Naive thymus-derived CD4-positive, alpha-beta T cell (primary cell): ENCODE measurements at regions not wholly inside any gene's neighbourhood (a gene's known extent, or its start where the extent isn't known, plus 50 kb on each side); places are given as distances from the start of the nearest gene placed in this dataset.

Experiments used
- ATAC-seq: fragments of 150-1000 bp; cut with Tn5 transposase; 2 replicates; pipeline ENCODE4 v1.10.0; 2021; ENCODE audit warnings: mild to moderate bottlenecking, moderate library complexity
- CTCF ChIA-PET: fragments of 350-600 bp; sonication (Branson Sonifier 250); formaldehyde crosslinking; loops from one replicate; lab custom pipeline; 2021; ENCODE audit warnings: antibody characterized with exemption; lab: Charles Lee
- POLR2A ChIA-PET: fragments of 350-600 bp; sonication (Branson Sonifier 250); formaldehyde crosslinking; loops from one replicate; lab custom pipeline; 2021; ENCODE audit warnings: antibody characterized with exemption, inconsistent platforms; lab: Charles Lee
- DNase-seq, 9 donors: peaks; one replicate each; pipeline versions ENCODE4 v3.0.0 to v3.0.0-alpha.2; 2020 to 2022; ENCODE audit warnings: mixed read lengths in 1 of 9
- H3K27ac ChIP-seq: one replicate; pipeline ENCODE4 v1.7.0; 2013; ENCODE audit warnings: mild to moderate bottlenecking, low read depth, low read length, moderate library complexity
- H3K27me3 ChIP-seq, 2 donors: one replicate each; pipeline ENCODE4 v1.7.0; 2013; ENCODE audit warnings: low read length in 2 of 2, mild to moderate bottlenecking in 2 of 2, moderate library complexity in 2 of 2; ENCODE audit not compliant: control insufficient read depth in 2 of 2, insufficient read depth in 2 of 2
- H3K36me3 ChIP-seq, 3 experiments: 1 replicate in 2 of 3; 2 replicates in 1 of 3; pipeline ENCODE4 v1.7.0; 2013; ENCODE audit warnings: low read length in 3 of 3, mild to moderate bottlenecking in 3 of 3, moderate library complexity in 1 of 3; ENCODE audit not compliant: insufficient read depth in 3 of 3, control insufficient read depth in 2 of 3
- H3K4me1 ChIP-seq, 2 donors: one replicate each; pipeline ENCODE4 v1.7.0; 2013; ENCODE audit warnings: low read length in 2 of 2, mild to moderate bottlenecking in 2 of 2, moderate library complexity in 1 of 2; ENCODE audit not compliant: control insufficient read depth in 2 of 2, insufficient read depth in 2 of 2
- H3K4me3 ChIP-seq: 2 replicates; pipeline ENCODE4 v1.7.0; 2013; ENCODE audit warnings: mild to moderate bottlenecking, low read length
- H3K9me3 ChIP-seq, 3 experiments: 1 replicate in 2 of 3; 2 replicates in 1 of 3; pipeline ENCODE4 v1.7.0; 2013; ENCODE audit warnings: low read length in 3 of 3; ENCODE audit not compliant: control insufficient read depth in 2 of 3
- H3K27ac Mint-ChIP-seq, 9 donors: one replicate each; pipeline ENCODE4 v1.8.0; 2020 to 2022; ENCODE audit warnings: mixed read lengths in 9 of 9, mild to moderate bottlenecking in 8 of 9, moderate library complexity in 5 of 9, inconsistent platforms in 2 of 9
- H3K27me3 Mint-ChIP-seq, 5 donors: one replicate each; pipeline ENCODE4 v1.8.0; 2021 to 2022; ENCODE audit warnings: mixed read lengths in 5 of 5, mild to moderate bottlenecking in 1 of 5
- H3K36me3 Mint-ChIP-seq, 5 donors: one replicate each; pipeline ENCODE4 v1.8.0; 2020 to 2022; ENCODE audit warnings: mixed read lengths in 5 of 5, mild to moderate bottlenecking in 3 of 5, inconsistent platforms in 1 of 5
- H3K4me1 Mint-ChIP-seq, 7 donors: one replicate each; pipeline ENCODE4 v1.8.0; 2020 to 2022; ENCODE audit warnings: mixed read lengths in 7 of 7, mild to moderate bottlenecking in 3 of 7, inconsistent platforms in 1 of 7
- H3K4me3 Mint-ChIP-seq, 10 donors: one replicate each; pipeline ENCODE4 v1.8.0; 2020 to 2022; ENCODE audit warnings: mild to moderate bottlenecking in 10 of 10, mixed read lengths in 10 of 10, moderate library complexity in 6 of 10, inconsistent platforms in 2 of 10
- H3K9me3 Mint-ChIP-seq, 11 donors: one replicate each; pipeline ENCODE4 v1.8.0; 2020 to 2022; ENCODE audit warnings: mixed read lengths in 11 of 11, mild to moderate bottlenecking in 4 of 11, inconsistent platforms in 1 of 11, moderate library complexity in 1 of 11
- intact Hi-C, 2 donors: fragments of 100-400 bp; cut with micrococcal nuclease; formaldehyde crosslinking; loops; one replicate each; pipeline ENCODE4 v1.15.1; 2023

DNA sequence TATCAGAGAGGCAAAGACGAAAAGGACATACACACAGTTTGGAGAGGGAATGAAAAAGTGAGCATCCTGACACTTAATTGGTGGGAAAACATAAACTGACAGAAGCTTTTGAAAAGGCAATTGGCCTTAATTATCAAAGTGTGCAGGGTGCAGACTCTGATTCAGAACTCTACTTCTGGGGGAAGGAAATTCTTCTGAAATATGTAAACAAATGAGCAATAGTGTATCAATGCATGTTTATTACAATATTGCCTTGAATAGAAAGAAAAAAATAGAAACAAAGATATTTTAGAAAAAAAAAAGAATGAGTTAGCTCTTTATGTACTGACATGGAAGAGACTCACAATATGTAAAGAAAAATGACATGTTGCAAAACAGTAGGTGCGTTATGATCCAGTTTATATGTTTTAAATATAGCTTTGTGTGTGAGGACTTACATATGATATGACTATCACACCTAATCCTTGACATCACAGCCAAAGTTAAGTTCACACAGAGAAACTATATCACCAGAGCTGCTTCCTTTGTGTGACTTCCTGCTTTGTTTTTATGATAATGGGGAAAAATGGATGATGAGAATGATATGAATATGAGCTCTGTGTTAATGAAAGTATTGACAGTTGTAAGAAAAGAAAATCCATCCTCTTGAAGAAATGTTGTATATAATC, 182.4 kb downstream of the KCTD12 start:
- Histone ChIP-seq H3K27ac (no peak overlapping the region), H3K4me3 (no peak overlapping the region), H3K27me3 (no peaks in the 10 kb centered on the region), H3K4me1 (no peaks in the 10 kb centered on the region), H3K36me3 (no peaks in the 10 kb centered on the region), H3K9me3 (no peaks in the 10 kb centered on the region)
- CTCF ChIA-PET, result interaction anchor here (0.6 kb wide), 1 partner anchor 200 kb away, joined by 3 read pairs; no protein-coding TSS in a partner anchor
- H3K9me3 Mint-ChIP-seq, result no peaks in the 10 kb centered on the region
- POLR2A ChIA-PET, result interaction anchor here (0.6 to 1.0 kb wide), 2 partner anchors 94 to 178 kb away, joined by 3 read pairs; no protein-coding TSS in a partner anchor
- peaks cover 0 to 19% (median 11%) of the 10 kb centered on the region in 5 donors for H3K27me3 Mint-ChIP-seq
- H3K36me3 Mint-ChIP-seq, result no peaks in the 10 kb centered on the region
- H3K4me3 Mint-ChIP-seq, result no peak overlapping the region
- no peak overlapping the region for H3K27ac Mint-ChIP-seq
- DNase-seq (no peak), ATAC-seq (no peak)
- intact Hi-C loops, result no loop called here
- H3K4me1 Mint-ChIP-seq, result peaks cover 0 to 1% (median 0%) of the 10 kb centered on the region in 7 donors

- Histone ChIP-seq H3K9me3 (no peaks in the 10 kb centered on the region), H3K36me3 (no peaks in the 10 kb centered on the region), H3K4me3 (no peak overlapping the region), H3K4me1 (no peaks in the 10 kb centered on the region), H3K27ac (no peak overlapping the region), H3K27me3 (no peaks in the 10 kb centered on the region)
- ChIA-PET POLR2A (interaction anchor here (1.0 kb wide), 1 partner anchor 178 kb away, joined by 3 read pairs; no protein-coding TSS in a partner anchor), CTCF (no interaction called here)
- ATAC-seq (no peak), DNase-seq (no peak)
- Mint-ChIP-seq H3K4me1 (peaks cover 0 to 1% (median 0%) of the 10 kb centered on the region in 7 donors), H3K4me3 (no peak overlapping the region), H3K36me3 (no peaks in the 10 kb centered on the region), H3K27me3 (peaks cover 0 to 19% (median 12%) of the 10 kb centered on the region in 5 donors), H3K9me3 (no peaks in the 10 kb centered on the region), H3K27ac (no peak overlapping the region)
- intact Hi-C loops, result no loop called here
Measured at GRCh38 chr13:76703216-76703615, 183.0 kb downstream of the KCTD12 start.

DNA sequence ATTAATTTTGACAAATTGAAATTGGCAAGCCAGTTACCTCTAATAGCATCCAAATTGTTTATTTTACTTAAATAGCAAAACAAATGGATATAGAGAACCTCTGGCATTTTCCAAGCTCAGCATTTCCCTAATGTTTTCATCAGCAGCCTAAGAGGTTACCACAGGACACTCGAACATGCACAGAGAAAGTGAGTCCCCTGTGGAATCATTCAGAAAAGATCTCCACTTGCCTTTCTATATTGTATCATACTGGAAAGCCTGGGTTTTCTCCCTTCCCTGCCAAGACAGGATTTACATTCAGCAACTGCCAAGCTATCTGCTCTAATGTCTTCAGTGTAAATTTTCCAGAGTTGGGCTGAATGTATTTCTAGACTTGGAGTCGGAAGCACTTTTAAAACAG, 188.9 kb downstream of the KCTD12 start:
- ChIA-PET POLR2A (no interaction called here), CTCF (interaction anchor here (0.5 kb wide), 1 partner anchor 37 kb away, joined by 4 read pairs; no protein-coding TSS in a partner anchor)
- peaks cover 0 to 26% (median 19%) of the 10 kb centered on the region in 5 donors for H3K27me3 Mint-ChIP-seq
- Histone ChIP-seq H3K9me3 (no peaks in the 10 kb centered on the region), H3K4me1 (no peaks in the 10 kb centered on the region), H3K36me3 (no peaks in the 10 kb centered on the region), H3K27me3 (no peaks in the 10 kb centered on the region), H3K4me3 (no peak overlapping the region), H3K27ac (no peak overlapping the region)
- no peak overlapping the region for H3K27ac Mint-ChIP-seq
- H3K9me3 Mint-ChIP-seq, result no peaks in the 10 kb centered on the region
- no peaks in the 10 kb centered on the region for H3K36me3 Mint-ChIP-seq
- no peak for DNase-seq
- no peak for ATAC-seq
- H3K4me1 Mint-ChIP-seq, result no peaks in the 10 kb centered on the region
- H3K4me3 Mint-ChIP-seq, result no peak overlapping the region
- intact Hi-C loops, result no loop called here

GRCh38 chr13:76696370-76696769, 189.8 kb downstream of the KCTD12 start:
- Histone ChIP-seq H3K4me1 (no peaks in the 10 kb centered on the region), H3K27me3 (no peaks in the 10 kb centered on the region), H3K9me3 (no peaks in the 10 kb centered on the region), H3K27ac (no peak overlapping the region), H3K36me3 (no peaks in the 10 kb centered on the region), H3K4me3 (no peak overlapping the region)
- no peak overlapping the region for H3K4me3 Mint-ChIP-seq
- no peaks in the 10 kb centered on the region for H3K4me1 Mint-ChIP-seq
- peaks cover 0 to 26% (median 19%) of the 10 kb centered on the region in 5 donors for H3K27me3 Mint-ChIP-seq
- DNase-seq (no peak), ATAC-seq (no peak)
- CTCF ChIA-PET, result no interaction called here
- no peaks in the 10 kb centered on the region for H3K9me3 Mint-ChIP-seq
- no peaks in the 10 kb centered on the region for H3K36me3 Mint-ChIP-seq
- intact Hi-C loops, result no loop called here
- H3K27ac Mint-ChIP-seq, result no peak overlapping the region
- POLR2A ChIA-PET, result no interaction called here

DNA sequence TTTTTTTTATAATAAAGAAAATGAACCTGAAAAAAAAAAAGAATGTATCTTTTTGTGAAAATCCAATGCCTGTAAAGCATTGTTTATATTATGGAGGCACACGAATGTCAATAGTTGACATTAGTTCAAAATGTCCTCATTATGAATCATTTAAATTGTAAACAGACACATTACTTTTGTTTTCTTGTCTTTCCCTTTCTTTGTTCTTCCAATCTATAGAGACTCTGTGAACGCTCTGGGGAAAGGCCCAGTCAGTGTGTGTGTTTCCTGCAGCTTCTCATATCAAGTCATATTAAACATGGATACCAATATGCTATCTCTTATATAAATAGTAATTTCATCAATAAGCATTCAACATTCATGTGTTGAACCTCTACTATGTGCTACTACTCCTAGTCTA, 193.1 kb downstream of the KCTD12 start:
- Mint-ChIP-seq H3K4me3 (no peak overlapping the region), H3K36me3 (no peaks in the 10 kb centered on the region), H3K9me3 (peaks cover 0 to 8% (median 0%) of the 10 kb centered on the region in 11 donors), H3K27me3 (peaks cover 0 to 9% (median 6%) of the 10 kb centered on the region in 5 donors), H3K27ac (no peak overlapping the region), H3K4me1 (peaks cover 0 to 8% (median 0%) of the 10 kb centered on the region in 7 donors)
- no peaks in the 10 kb centered on the region for H3K36me3 ChIP-seq
- intact Hi-C loops, result no loop called here
- CTCF ChIA-PET, result no interaction called here
- DNase-seq, result no peak
- H3K27me3 ChIP-seq, result no peaks in the 10 kb centered on the region
- H3K4me3 ChIP-seq, result no peak overlapping the region
- no peaks in the 10 kb centered on the region for H3K9me3 ChIP-seq
- H3K4me1 ChIP-seq, result no peaks in the 10 kb centered on the region
- ATAC-seq, result no peak
- POLR2A ChIA-PET, result no interaction called here
- H3K27ac ChIP-seq, result no peak overlapping the region

GRCh38 chr13:76692346-76692745, 193.9 kb downstream of the KCTD12 start:
- Histone ChIP-seq H3K36me3 (no peaks in the 10 kb centered on the region), H3K27ac (no peak overlapping the region), H3K9me3 (no peaks in the 10 kb centered on the region), H3K4me3 (no peak overlapping the region), H3K4me1 (no peaks in the 10 kb centered on the region), H3K27me3 (no peaks in the 10 kb centered on the region)
- no peak overlapping the region for H3K27ac Mint-ChIP-seq
- H3K4me1 Mint-ChIP-seq, result peaks cover 0 to 8% (median 0%) of the 10 kb centered on the region in 7 donors
- intact Hi-C loops, result no loop called here
- ATAC-seq, result no peak
- DNase-seq, result no peak
- H3K9me3 Mint-ChIP-seq, result peaks cover 0 to 8% (median 0%) of the 10 kb centered on the region in 11 donors
- H3K4me3 Mint-ChIP-seq, result no peak overlapping the region
- CTCF ChIA-PET, result no interaction called here
- H3K36me3 Mint-ChIP-seq, result no peaks in the 10 kb centered on the region
- POLR2A ChIA-PET, result no interaction called here
- peaks cover 0 to 6% (median 5%) of the 10 kb centered on the region in 5 donors for H3K27me3 Mint-ChIP-seq

DNA sequence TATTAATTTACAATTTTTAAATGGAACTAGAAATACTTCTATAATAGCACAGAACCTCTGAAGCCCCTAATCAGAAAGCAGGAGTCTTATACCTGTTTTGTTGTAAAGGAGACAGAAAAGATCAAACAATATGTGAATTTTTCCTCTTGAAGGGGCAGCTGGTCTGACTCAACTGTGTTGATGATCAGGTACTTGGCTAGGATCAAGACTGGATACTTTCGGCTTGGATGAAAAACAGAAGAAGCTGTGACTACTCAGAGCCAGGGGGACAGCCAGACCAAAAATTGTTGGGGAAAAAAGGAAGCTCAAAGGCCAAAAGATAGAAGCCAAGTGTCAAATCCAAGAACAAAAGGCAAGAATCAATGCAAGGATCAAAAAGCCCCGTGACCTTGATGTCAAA, 195.6 kb downstream of the KCTD12 start:
- peaks cover 0 to 6% (median 0%) of the 10 kb centered on the region in 5 donors for H3K27me3 Mint-ChIP-seq
- ChIA-PET POLR2A (interaction anchor here (0.6 kb wide), 1 partner anchor 1163 kb away, joined by 3 read pairs; no protein-coding TSS in a partner anchor), CTCF (no interaction called here)
- no peaks in the 10 kb centered on the region for H3K36me3 ChIP-seq
- H3K4me3 ChIP-seq, result no peak overlapping the region
- no peak for ATAC-seq
- intact Hi-C loops, result no loop called here
- no peaks in the 10 kb centered on the region for H3K9me3 ChIP-seq
- no peak overlapping the region for H3K4me3 Mint-ChIP-seq
- H3K9me3 Mint-ChIP-seq, result peaks cover 0 to 8% (median 0%) of the 10 kb centered on the region in 11 donors
- H3K4me1 ChIP-seq, result no peaks in the 10 kb centered on the region
- H3K36me3 Mint-ChIP-seq, result no peaks in the 10 kb centered on the region
- peak overlapping the region in 1 of 9 donors; percentile 11 for H3K27ac Mint-ChIP-seq
- H3K27me3 ChIP-seq, result no peaks in the 10 kb centered on the region
- DNase-seq, result no peak
- H3K27ac ChIP-seq, result no peak overlapping the region
- peaks cover 0 to 8% (median 0%) of the 10 kb centered on the region in 7 donors for H3K4me1 Mint-ChIP-seq
